Astrocyte (in vitro differentiated cells and primary cell): ENCODE measurements at regions not wholly inside any gene's neighbourhood (a gene's known extent, or its start where the extent isn't known, plus 50 kb on each side); places are given as distances from the start of the nearest gene placed in this dataset.

Experiments used
- CTCF ChIP-seq: IDR thresholded peaks from 2 replicates; pipeline ENCODE4 v1.5.1; 2011; ENCODE audit warnings: low read depth, mild to moderate bottlenecking, inconsistent platforms, low read length, moderate library complexity; ENCODE audit not compliant: insufficient read depth
- EZH2 ChIP-seq: IDR thresholded peaks from 2 replicates; pipeline ENCODE4 v1.6.1; 2012; ENCODE audit warnings: mild to moderate bottlenecking, low read length, inconsistent platforms; ENCODE audit not compliant: insufficient read depth

- TF ChIP-seq CTCF (no peak), EZH2 (no peak)
Observed at GRCh38 chr14:83744891-83745290, 1785.1 kb upstream of the FLRT2 start.
